GM21737 (cell line): ENCODE measurements at regions not wholly inside any gene's neighbourhood (a gene's known extent, or its start where the extent isn't known, plus 50 kb on each side); places are given as distances from the start of the nearest gene placed in this dataset.

Experiments used
- ATAC-seq: cut with Tn5 transposase; IDR thresholded peaks from one replicate; pipeline ENCODE4 v1.9.1; 2021; ENCODE audit warnings: mild to moderate bottlenecking, moderate library complexity; ENCODE audit not compliant: unreplicated experiment

GRCh38 chr2:211132046-211132445 lies 575.6 kb downstream of the CPS1 start:
- ATAC-seq: no peak

- no peak for ATAC-seq
Observed at GRCh38 chr2:211132573-211132972, 576.2 kb downstream of the CPS1 start.

GRCh38 chr2:211133766-211134165 lies 577.4 kb downstream of the CPS1 start:
- no peak for ATAC-seq

- no peak for ATAC-seq
Observed at GRCh38 chr2:211138551-211138950, 582.2 kb downstream of the CPS1 start.

GRCh38 chr2:211141646-211142045 lies 585.2 kb downstream of the CPS1 start:
- ATAC-seq: no peak

- ATAC-seq: no peak
Observed at GRCh38 chr2:211144078-211144477, 587.7 kb downstream of the CPS1 start.

GRCh38 chr2:211144974-211145665 lies 588.7 kb downstream of the CPS1 start:
- ATAC-seq: no peak

- ATAC-seq: no peak
Observed at GRCh38 chr2:211149731-211150130, 593.3 kb downstream of the CPS1 start.

GRCh38 chr2:211157211-211157610 lies 600.8 kb downstream of the CPS1 start:
- no peak for ATAC-seq

- ATAC-seq: peak; percentile 98
Observed at GRCh38 chr2:211157856-211158463, 601.6 kb downstream of the CPS1 start.

- no peak for ATAC-seq
Observed at GRCh38 chr2:211159972-211160371, 603.6 kb downstream of the CPS1 start.

- ATAC-seq: no peak
Observed at GRCh38 chr2:211161236-211161635, 604.8 kb downstream of the CPS1 start.

GRCh38 chr2:211162911-211163310 lies 606.5 kb downstream of the CPS1 start:
- no peak for ATAC-seq

- ATAC-seq: no peak
Observed at GRCh38 chr2:211170843-211171242, 614.4 kb downstream of the CPS1 start.

GRCh38 chr2:211174021-211174420 lies 617.6 kb downstream of the CPS1 start:
- ATAC-seq: no peak

GRCh38 chr2:211174631-211175030 lies 618.2 kb downstream of the CPS1 start:
- no peak for ATAC-seq

GRCh38 chr2:211175956-211176355 lies 619.6 kb downstream of the CPS1 start:
- ATAC-seq: no peak

- no peak for ATAC-seq
Observed at GRCh38 chr2:211176514-211177141, 620.2 kb downstream of the CPS1 start.

GRCh38 chr2:211181626-211182025 lies 625.2 kb downstream of the CPS1 start:
- no peak for ATAC-seq

- no peak for ATAC-seq
Observed at GRCh38 chr2:211187602-211188001, 631.2 kb downstream of the CPS1 start.

- no peak for ATAC-seq
Observed at GRCh38 chr2:211203986-211204385, 647.6 kb downstream of the CPS1 start.

- no peak for ATAC-seq
Observed at GRCh38 chr2:211204456-211204855, 648.1 kb downstream of the CPS1 start.
